Mucosa of stomach (tissue), 1 donor: ENCODE measurements at regions not wholly inside any gene's neighbourhood (a gene's known extent, or its start where the extent isn't known, plus 50 kb on each side); places are given as distances from the start of the nearest gene placed in this dataset.

ENCODE experiments used
- H3K27me3 ChIP-seq: one replicate; pipeline ENCODE4 v1.7.0; 2013; ENCODE audit warnings: mild to moderate bottlenecking, low read length; ENCODE audit not compliant: control insufficient read depth, insufficient read depth
- H3K36me3 ChIP-seq: one replicate; pipeline ENCODE4 v1.7.0; 2013; ENCODE audit warnings: low read length; ENCODE audit not compliant: control insufficient read depth, insufficient read depth
- H3K4me1 ChIP-seq: one replicate; pipeline ENCODE4 v1.7.0; 2013; ENCODE audit warnings: mild to moderate bottlenecking, low read length; ENCODE audit not compliant: control insufficient read depth, insufficient read depth
- H3K4me3 ChIP-seq: one replicate; pipeline ENCODE4 v1.7.0; 2013; ENCODE audit warnings: low read length
- H3K9ac ChIP-seq: one replicate; pipeline ENCODE4 v1.7.0; 2013; ENCODE audit warnings: mild to moderate bottlenecking, low read length, moderate library complexity
- H3K9me3 ChIP-seq: one replicate; pipeline ENCODE4 v1.7.0; 2013; ENCODE audit warnings: mild to moderate bottlenecking, low read length, moderate library complexity; ENCODE audit not compliant: control insufficient read depth
- donor health status: Pancreatic carcinoma.

DNA sequence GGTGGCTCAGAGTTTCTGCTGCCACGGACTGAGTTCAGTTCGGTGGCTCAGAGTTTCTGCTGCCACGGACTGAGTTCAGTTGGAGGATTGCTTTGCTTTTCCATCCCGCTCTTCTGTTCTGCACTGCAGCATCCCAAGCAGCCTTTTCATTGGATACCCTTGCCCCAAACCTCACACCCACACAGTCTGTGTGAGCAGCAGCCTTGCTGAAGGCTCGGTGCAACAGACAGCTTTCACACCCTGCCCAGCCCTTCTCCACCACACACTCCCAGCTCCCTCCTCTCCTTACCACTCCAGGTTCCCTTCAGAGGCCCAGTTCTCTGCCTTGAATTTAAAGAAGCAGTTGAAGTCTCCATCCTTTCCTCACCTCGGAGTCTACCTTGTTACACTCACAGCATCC lies 52.5 kb upstream of the CHD6 start:
- H3K9me3 ChIP-seq, result no peaks in the 10 kb centered on the region
- H3K9ac ChIP-seq, result no peak overlapping the region
- H3K36me3 ChIP-seq, result no peaks in the 10 kb centered on the region

DNA sequence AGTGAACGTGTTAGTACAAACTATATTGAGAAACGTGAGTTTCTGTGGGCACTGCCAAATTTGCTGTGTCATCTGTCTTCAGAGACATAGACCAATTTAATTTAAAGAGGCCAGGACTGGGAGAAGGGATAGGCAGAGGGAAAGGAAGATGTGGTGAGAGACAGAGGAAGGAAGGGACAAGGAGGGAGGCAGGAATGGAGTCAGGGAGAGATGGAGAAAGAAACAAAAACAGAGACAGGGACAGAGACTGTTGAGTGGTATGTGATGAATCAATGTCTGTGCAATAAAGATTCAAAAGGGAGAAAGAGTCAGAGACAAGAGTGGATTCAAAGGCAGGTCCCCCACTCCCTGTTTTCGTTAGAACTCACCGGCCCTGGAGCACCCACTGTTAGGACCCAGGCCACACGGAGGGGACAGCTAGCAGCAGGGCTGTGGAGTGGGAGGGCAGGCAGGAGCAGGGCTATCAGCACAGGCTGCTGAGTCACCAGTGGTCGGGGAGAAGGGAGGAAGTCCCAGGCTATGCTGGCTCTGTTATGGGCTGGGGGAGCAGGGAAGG lies 51.6 kb upstream of the CHD6 start:
- H3K9ac ChIP-seq, result no peak overlapping the region

More for the DNA sequence above, 52.5 kb upstream of the CHD6 start:
- no peaks in the 10 kb centered on the region for H3K27me3 ChIP-seq
- H3K4me3 ChIP-seq, result no peak overlapping the region
- H3K4me1 ChIP-seq, result no peaks in the 10 kb centered on the region

DNA sequence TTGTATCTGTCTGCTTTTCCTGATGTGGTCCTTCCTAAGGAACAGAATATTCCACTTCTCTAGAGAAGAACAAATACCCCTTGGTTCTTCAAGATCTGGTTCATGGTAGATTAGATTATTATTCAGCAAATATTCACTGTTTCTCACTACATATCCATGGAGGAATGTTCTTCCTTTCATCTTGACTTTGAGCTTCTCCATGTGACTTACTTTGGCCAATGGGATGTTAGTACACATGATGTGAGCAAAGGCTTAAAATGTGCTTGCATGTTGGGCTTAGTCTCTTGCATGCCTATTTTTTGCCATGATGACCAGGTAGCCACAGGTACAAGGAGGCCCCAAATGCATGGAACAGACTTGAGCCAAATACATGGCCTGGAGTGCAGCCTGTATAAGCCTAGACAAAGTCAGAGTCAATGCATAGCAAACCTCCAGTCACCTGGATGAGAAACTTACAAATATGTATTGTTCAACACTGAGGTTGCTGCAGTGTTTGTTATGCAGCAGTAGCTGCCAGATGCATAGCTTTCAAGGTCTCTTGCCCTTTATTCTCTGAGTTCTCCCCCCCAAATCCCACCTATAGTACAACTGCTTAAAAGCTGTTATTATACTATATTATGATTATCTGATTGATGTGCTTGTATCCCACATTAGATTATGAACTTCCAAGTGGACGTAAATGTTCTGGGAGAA lies 50.0 kb upstream of the CHD6 start:
- H3K27me3 ChIP-seq, result no peaks in the 10 kb centered on the region
- H3K4me1 ChIP-seq, result no peaks in the 10 kb centered on the region
- no peak overlapping the region for H3K9ac ChIP-seq
- H3K9me3 ChIP-seq, result no peaks in the 10 kb centered on the region
- no peaks in the 10 kb centered on the region for H3K36me3 ChIP-seq
- H3K4me3 ChIP-seq, result no peak overlapping the region

More for the DNA sequence above, 51.6 kb upstream of the CHD6 start:
- Histone ChIP-seq H3K9me3 (no peaks in the 10 kb centered on the region), H3K27me3 (no peaks in the 10 kb centered on the region), H3K4me3 (no peak overlapping the region), H3K4me1 (no peaks in the 10 kb centered on the region), H3K36me3 (no peaks in the 10 kb centered on the region)
